Neural progenitor cell (in vitro differentiated cells): ENCODE measurements at regions not wholly inside any gene's neighbourhood (a gene's known extent, or its start where the extent isn't known, plus 50 kb on each side); places are given as distances from the start of the nearest gene placed in this dataset.
"Not testable (repeated sequence)": the region's sequence is repeated elsewhere in the genome, so short reads cannot be mapped to it uniquely, and the experiment has no call there.

Source experiments
- DNase-seq: peaks from one replicate; pipeline ENCODE4 v3.0.0-alpha.2; 2016; ENCODE audit warnings: low spot score
- H2AFZ ChIP-seq: fragments of 200-600 bp; sonication (generic); replicated peaks from 2 replicates; pipeline ENCODE4 v1.6.1; 2016; ENCODE audit warnings: antibody characterized with exemption
- H3F3A ChIP-seq: fragments of 200-600 bp; sonication (generic); 2 replicates; pipeline ENCODE4 v1.6.1; 2016; ENCODE audit warnings: antibody characterized with exemption, low read depth
- H3K27ac ChIP-seq: fragments of 200-600 bp; sonication (generic); 2 replicates; pipeline ENCODE4 v1.5.1; 2016; ENCODE audit warnings: mild to moderate bottlenecking
- H3K27me3 ChIP-seq: fragments of 200-600 bp; sonication (generic); 2 replicates; pipeline ENCODE4 v1.6.1; 2016; ENCODE audit warnings: mild to moderate bottlenecking, moderate library complexity
- H3K36me3 ChIP-seq: fragments of 200-600 bp; sonication (generic); 2 replicates; pipeline ENCODE4 v1.5.1; 2016
- H3K4me1 ChIP-seq: fragments of 200-600 bp; sonication (generic); 2 replicates; pipeline ENCODE4 v1.6.1; 2016; ENCODE audit warnings: mixed run types
- H3K4me2 ChIP-seq: fragments of 200-600 bp; sonication (generic); 2 replicates; pipeline ENCODE4 v1.6.1; 2016
- H3K4me3 ChIP-seq: fragments of 200-600 bp; sonication (generic); 2 replicates; pipeline ENCODE4 v1.5.1; 2016
- H3K79me2 ChIP-seq: fragments of 200-600 bp; sonication (generic); 2 replicates; pipeline ENCODE4 v1.6.1; 2016; ENCODE audit warnings: low read depth
- H3K9ac ChIP-seq: fragments of 200-600 bp; sonication (generic); 2 replicates; pipeline ENCODE4 v1.6.1; 2016
- H3K9me3 ChIP-seq: fragments of 200-600 bp; sonication (generic); 2 replicates; pipeline ENCODE4 v1.5.1; 2016; ENCODE audit warnings: low read depth
- H4K20me1 ChIP-seq: fragments of 200-600 bp; sonication (generic); 2 replicates; pipeline ENCODE4 v1.6.1; 2016; ENCODE audit warnings: low read depth
- H3K27ac Mint-ChIP-seq: 3 replicates; pipeline ENCODE4 v1.8.0; 2021; ENCODE audit warnings: mixed read lengths
- H3K27me3 Mint-ChIP-seq: 2 replicates; pipeline ENCODE4 v1.8.0; 2022; ENCODE audit warnings: low read depth, mild to moderate bottlenecking, inconsistent platforms, moderate library complexity, mixed read lengths; ENCODE audit not compliant: insufficient read depth
- H3K36me3 Mint-ChIP-seq: 3 replicates; pipeline ENCODE4 v1.8.0; 2021; ENCODE audit warnings: mixed read lengths
- H3K4me1 Mint-ChIP-seq: 3 replicates; pipeline ENCODE4 v1.8.0; 2021; ENCODE audit warnings: mixed read lengths
- H3K4me3 Mint-ChIP-seq: 3 replicates; pipeline ENCODE4 v1.8.0; 2021; ENCODE audit warnings: mild to moderate bottlenecking, moderate library complexity, mixed read lengths
- H3K9me3 Mint-ChIP-seq: 3 replicates; pipeline ENCODE4 v1.8.0; 2020; ENCODE audit warnings: mixed read lengths
- CTCF ChIP-seq: fragments of 200-600 bp; sonication (generic); IDR thresholded peaks from 2 replicates; pipeline ENCODE4 v1.5.1; 2017; ENCODE audit warnings: antibody characterized with exemption, mild to moderate bottlenecking
- EZH2 ChIP-seq: fragments of 200-600 bp; sonication (generic); IDR thresholded peaks from 2 replicates; pipeline ENCODE4 v1.6.1; 2017; ENCODE audit warnings: antibody characterized with exemption, mild to moderate bottlenecking, moderate library complexity
- EZH2phosphoT487 ChIP-seq: fragments of 200-600 bp; sonication (generic); IDR thresholded peaks from 2 replicates; pipeline ENCODE4 v1.6.1; 2017; ENCODE audit warnings: antibody characterized with exemption

GRCh38 chr5:174943785-174944184, 219.4 kb downstream of the MSX2 start:
- no peaks in the 10 kb centered on the region for H3K36me3 Mint-ChIP-seq

GRCh38 chr5:174943002-174943401, 218.6 kb downstream of the MSX2 start:
- H2AFZ ChIP-seq, H3K4me1 ChIP-seq, H3K9ac ChIP-seq, H3K9me3 ChIP-seq, H3K4me3 Mint-ChIP-seq, DNase-seq, H3K27ac ChIP-seq, H3K4me1 Mint-ChIP-seq, H3K79me2 ChIP-seq, H4K20me1 ChIP-seq, H3K4me3 ChIP-seq, H3K27me3 Mint-ChIP-seq, H3K4me2 ChIP-seq, H3K27ac Mint-ChIP-seq, H3K9me3 Mint-ChIP-seq, H3K36me3 Mint-ChIP-seq, H3K36me3 ChIP-seq, H3F3A ChIP-seq, H3K27me3 ChIP-seq: not testable (repeated sequence)

More at GRCh38 chr5:174943785-174944184, 219.4 kb downstream of the MSX2 start:
- Mint-ChIP-seq H3K4me3 (no peak overlapping the region), H3K4me1 (no peaks in the 10 kb centered on the region), H3K9me3 (no peaks in the 10 kb centered on the region), H3K27me3 (peaks cover 6% of the 10 kb centered on the region), H3K27ac (no peak overlapping the region)
- no peak for DNase-seq
- H3K9ac ChIP-seq, result no peak overlapping the region
- H3K4me3 ChIP-seq, result no peak overlapping the region
- H3K4me1 ChIP-seq, result no peaks in the 10 kb centered on the region
- no peak overlapping the region for H2AFZ ChIP-seq
- TF ChIP-seq CTCF (no peak), EZH2 (no peak)
- no peaks in the 10 kb centered on the region for H3K36me3 ChIP-seq
- H3K79me2 ChIP-seq, result no peaks in the 10 kb centered on the region
- H3K9me3 ChIP-seq, result no peaks in the 10 kb centered on the region
- no peaks in the 10 kb centered on the region for H3F3A ChIP-seq
- no peak overlapping the region for H3K4me2 ChIP-seq
- no peaks in the 10 kb centered on the region for H3K27me3 ChIP-seq
- H4K20me1 ChIP-seq, result no peaks in the 10 kb centered on the region
- H3K27ac ChIP-seq, result no peak overlapping the region

- Histone ChIP-seq H3K36me3 (no peaks in the 10 kb centered on the region), H3K9ac (no peak overlapping the region), H3K4me2 (no peak overlapping the region), H3K4me1 (no peaks in the 10 kb centered on the region), H4K20me1 (no peaks in the 10 kb centered on the region), H2AFZ (no peak overlapping the region), H3K79me2 (no peaks in the 10 kb centered on the region), H3K9me3 (no peaks in the 10 kb centered on the region), H3K27ac (no peak overlapping the region), H3K4me3 (no peak overlapping the region), H3F3A (no peaks in the 10 kb centered on the region), H3K27me3 (no peaks in the 10 kb centered on the region)
- no peak for TF ChIP-seq EZH2phosphoT487
- Mint-ChIP-seq H3K27me3 (peaks cover 9% of the 10 kb centered on the region), H3K4me1 (peaks cover 2% of the 10 kb centered on the region), H3K36me3 (no peaks in the 10 kb centered on the region), H3K27ac (no peak overlapping the region), H3K4me3 (no peak overlapping the region), H3K9me3 (peaks cover 3% of the 10 kb centered on the region)
- no peak for DNase-seq
Observed at GRCh38 chr5:174937201-174938123, 213.1 kb downstream of the MSX2 start.

GRCh38 chr5:174935854-174936474, 211.6 kb downstream of the MSX2 start:
- Histone ChIP-seq H3K79me2 (no peaks in the 10 kb centered on the region), H3K4me3 (no peak overlapping the region), H2AFZ (peak overlapping the region; percentile 40), H3F3A (no peaks in the 10 kb centered on the region), H3K27ac (no peak overlapping the region), H3K4me1 (no peaks in the 10 kb centered on the region), H3K27me3 (no peaks in the 10 kb centered on the region), H3K36me3 (no peaks in the 10 kb centered on the region), H3K9me3 (no peaks in the 10 kb centered on the region), H3K4me2 (no peak overlapping the region), H3K9ac (no peak overlapping the region), H4K20me1 (no peaks in the 10 kb centered on the region)
- no peaks in the 10 kb centered on the region for H3K36me3 Mint-ChIP-seq
- peaks cover 2% of the 10 kb centered on the region for H3K4me1 Mint-ChIP-seq
- no peak overlapping the region for H3K27ac Mint-ChIP-seq
- peak; percentile 78 for DNase-seq
- peaks cover 3% of the 10 kb centered on the region for H3K9me3 Mint-ChIP-seq
- TF ChIP-seq EZH2phosphoT487 (no peak), CTCF (peak; percentile 96)
- H3K27me3 Mint-ChIP-seq, result peaks cover 5% of the 10 kb centered on the region
- H3K4me3 Mint-ChIP-seq, result no peak overlapping the region

- H3K36me3 ChIP-seq, H3K9me3 Mint-ChIP-seq, H4K20me1 ChIP-seq, H3K4me3 ChIP-seq, H3K79me2 ChIP-seq, H3K9ac ChIP-seq, H3K27ac Mint-ChIP-seq, H3K27me3 ChIP-seq, H2AFZ ChIP-seq, H3K4me2 ChIP-seq, H3F3A ChIP-seq, H3K4me1 ChIP-seq, DNase-seq, H3K36me3 Mint-ChIP-seq, H3K27me3 Mint-ChIP-seq, H3K4me1 Mint-ChIP-seq, H3K27ac ChIP-seq, H3K9me3 ChIP-seq: not testable (repeated sequence)
- peak overlapping the region; percentile 25 for H3K4me3 Mint-ChIP-seq
Observed at GRCh38 chr5:174931033-174931432, 206.7 kb downstream of the MSX2 start.
